ENCODE measurements at regions not wholly inside any gene's neighbourhood (a gene's known extent, or its start where the extent isn't known, plus 50 kb on each side); places are given as distances from the start of the nearest gene placed in this dataset.

DNA sequence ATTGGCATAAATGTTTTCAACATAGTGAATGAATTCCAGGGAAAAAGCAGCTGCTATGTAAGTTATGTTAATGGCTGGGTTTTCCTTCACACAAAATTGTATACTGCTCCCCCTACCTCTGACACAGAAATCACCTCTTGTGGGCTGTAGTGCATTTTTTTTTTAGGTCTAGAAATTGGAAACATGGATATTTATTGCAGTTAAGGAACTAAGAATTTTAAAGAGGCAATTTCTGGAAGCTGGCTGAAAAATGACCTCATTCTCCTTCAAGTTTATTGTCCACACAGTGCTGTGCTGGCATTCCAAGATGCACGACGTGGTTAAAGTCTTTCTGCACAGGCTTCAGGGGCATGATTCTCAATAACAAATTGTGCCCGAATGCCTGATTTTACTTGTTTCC lies 1424.2 kb downstream of the MRPL39 start:
- TF ChIP-seq POLR2A (IDR thresholded peaks at IDR 0.05) (no peak), CTCF (IDR thresholded peaks at IDR 0.05) (no peak), POLR2AphosphoS5 (IDR thresholded peaks at IDR 0.05) (no peak), EP300 (IDR thresholded peaks at IDR 0.05; ENCODE audit: low read depth) (no peak)
- DNase-seq: no peak
- Histone ChIP-seq H3K27me3 (no peaks in the 10 kb centered on the region), H3K9me3 (peaks cover 7 to 9% of the 10 kb centered on the region in 2 donors), H3K4me3 (no peak overlapping the region), H3K4me1 (no peaks in the 10 kb centered on the region), H3K36me3 (no peaks in the 10 kb centered on the region), H3K27ac (no peak overlapping the region)
- WGBS, 2 donors (ENCODE audit: low coverage in 1 of 2): 43 to 44% methylated on average over 3 of the region's 3 CpGs
- intact Hi-C loops (cut with DNase I; ENCODE audit: low total_unique reads): no loop called here
- in situ Hi-C loops (cut with MboI; ENCODE audit: low pct_ligation_motif_present in 1 of 4, low pct_unique_long_range_greater_than_20kb in 1 of 4, low sequenced_read_pairs in 3 of 4): loop anchor here in 1 of 4 donors (25.0 kb wide), 1 partner anchor 104 kb away; no protein-coding TSS in a partner anchor

DNA sequence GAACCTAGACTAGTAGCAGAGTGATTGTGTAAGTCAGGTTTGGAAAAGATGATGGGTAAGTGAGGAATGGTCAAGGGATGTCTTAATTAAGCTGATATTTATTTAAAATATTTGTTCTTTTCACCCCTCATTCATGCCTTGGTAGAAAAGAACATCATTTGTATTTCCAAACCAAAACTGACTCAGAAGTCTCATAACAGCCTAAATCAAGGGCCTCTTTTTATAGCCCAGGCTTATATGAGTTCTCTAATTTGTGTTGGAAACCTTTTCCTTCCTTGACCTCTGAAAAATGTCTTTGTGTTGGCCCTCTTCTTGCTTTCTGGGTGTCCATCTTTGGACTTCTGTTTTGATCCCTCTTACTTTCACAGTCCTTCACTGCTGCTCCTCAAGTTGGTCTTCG lies 1428.2 kb downstream of the MRPL39 start:
- Histone ChIP-seq H3K36me3 (no peaks in the 10 kb centered on the region), H3K4me3 (no peak overlapping the region), H3K9me3 (peaks cover 7 to 9% of the 10 kb centered on the region in 2 donors), H3K27ac (no peak overlapping the region), H3K27me3 (no peaks in the 10 kb centered on the region), H3K4me1 (no peaks in the 10 kb centered on the region)
- no peak for DNase-seq
- in situ Hi-C loops (cut with MboI; ENCODE audit: low pct_ligation_motif_present in 1 of 4, low pct_unique_long_range_greater_than_20kb in 1 of 4, low sequenced_read_pairs in 3 of 4): loop anchor here in 1 of 4 donors (25.0 kb wide), 1 partner anchor 108 kb away; no protein-coding TSS in a partner anchor
- no peak for TF ChIP-seq POLR2AphosphoS5 (IDR thresholded peaks at IDR 0.05)
- intact Hi-C loops (cut with DNase I; ENCODE audit: low total_unique reads): no loop called here
- 55 to 62% methylated on average over 1 of the region's 1 CpG for WGBS, 2 donors (ENCODE audit: low coverage in 1 of 2)

GRCh38 chr21:24175106-24175505 lies 1432.2 kb downstream of the MRPL39 start:
- H3K9me3 ChIP-seq: peaks cover 0 to 9% of the 10 kb centered on the region in 2 donors
- H3K4me3 ChIP-seq: no peak overlapping the region
- no peak overlapping the region for H3K27ac ChIP-seq
- intact Hi-C loops (cut with DNase I; ENCODE audit: low total_unique reads) (no loop called here), in situ Hi-C loops (cut with MboI; ENCODE audit: low pct_ligation_motif_present in 1 of 4, low pct_unique_long_range_greater_than_20kb in 1 of 4, low sequenced_read_pairs in 3 of 4) (loop anchor here in 1 of 4 donors (25.0 kb wide), 1 partner anchor 112 kb away; no protein-coding TSS in a partner anchor)
- DNase-seq: no peak
- no peaks in the 10 kb centered on the region for H3K4me1 ChIP-seq
- no peaks in the 10 kb centered on the region for H3K36me3 ChIP-seq
- no peaks in the 10 kb centered on the region for H3K27me3 ChIP-seq
- TF ChIP-seq EP300 (IDR thresholded peaks at IDR 0.05; ENCODE audit: low read depth): no peak
- TF ChIP-seq POLR2AphosphoS5 (IDR thresholded peaks at IDR 0.05): no peak
- no peak for TF ChIP-seq POLR2A (IDR thresholded peaks at IDR 0.05)
- no peak for TF ChIP-seq CTCF (IDR thresholded peaks at IDR 0.05)
- WGBS, 2 donors (ENCODE audit: low coverage in 1 of 2): 73 to 82% methylated on average over 1 of the region's 1 CpG

GRCh38 chr21:24171736-24172135 lies 1435.5 kb downstream of the MRPL39 start:
- no peak overlapping the region for H3K27ac ChIP-seq
- 52 to 65% methylated on average over 4 of the region's 4 CpGs for WGBS, 2 donors (ENCODE audit: low coverage in 1 of 2)
- no peaks in the 10 kb centered on the region for H3K4me1 ChIP-seq
- no peak overlapping the region for H3K4me3 ChIP-seq
- DNase-seq: no peak
- intact Hi-C loops (cut with DNase I; ENCODE audit: low total_unique reads) (no loop called here), in situ Hi-C loops (cut with MboI; ENCODE audit: low pct_ligation_motif_present in 1 of 4, low pct_unique_long_range_greater_than_20kb in 1 of 4, low sequenced_read_pairs in 3 of 4) (no loop called here)
- TF ChIP-seq POLR2A (IDR thresholded peaks at IDR 0.05): no peak
- TF ChIP-seq POLR2AphosphoS5 (IDR thresholded peaks at IDR 0.05): no peak
- TF ChIP-seq EP300 (IDR thresholded peaks at IDR 0.05; ENCODE audit: low read depth): no peak
- no peak for TF ChIP-seq CTCF (IDR thresholded peaks at IDR 0.05)
- no peaks in the 10 kb centered on the region for H3K27me3 ChIP-seq
- no peaks in the 10 kb centered on the region for H3K36me3 ChIP-seq
- no peaks in the 10 kb centered on the region for H3K9me3 ChIP-seq

GRCh38 chr21:24163539-24163938 lies 1443.7 kb downstream of the MRPL39 start:
- no peak overlapping the region for H3K27ac ChIP-seq
- DNase-seq: no peak
- H3K27me3 ChIP-seq: no peaks in the 10 kb centered on the region
- no peaks in the 10 kb centered on the region for H3K9me3 ChIP-seq
- H3K4me3 ChIP-seq: no peak overlapping the region
- TF ChIP-seq POLR2A (IDR thresholded peaks at IDR 0.05): no peak
- no peak for TF ChIP-seq POLR2AphosphoS5 (IDR thresholded peaks at IDR 0.05)
- no peak for TF ChIP-seq EP300 (IDR thresholded peaks at IDR 0.05; ENCODE audit: low read depth)
- no peak for TF ChIP-seq CTCF (IDR thresholded peaks at IDR 0.05)
- intact Hi-C loops (cut with DNase I; ENCODE audit: low total_unique reads): no loop called here
- H3K4me1 ChIP-seq: no peaks in the 10 kb centered on the region
- H3K36me3 ChIP-seq: no peaks in the 10 kb centered on the region
- 87% methylated on average over 8 of the region's 8 CpGs for WGBS, 2 donors (ENCODE audit: low coverage in 1 of 2)
- in situ Hi-C loops (cut with MboI; ENCODE audit: low pct_ligation_motif_present in 1 of 4, low pct_unique_long_range_greater_than_20kb in 1 of 4, low sequenced_read_pairs in 3 of 4): no loop called here

All from transverse colon (tissue), 4 donors.